ENCODE measurements at regions not wholly inside any gene's neighbourhood (a gene's known extent, or its start where the extent isn't known, plus 50 kb on each side); places are given as distances from the start of the nearest gene placed in this dataset.
"Not testable (repeated sequence)": the region's sequence is repeated elsewhere in the genome, so short reads cannot be mapped to it uniquely, and the experiment has no call there.

GRCh38 chr7:110187877-110188554, 902.9 kb upstream of the LRRN3 start:
- DNase-seq = no peak

GRCh38 chr7:110204527-110204926, 886.4 kb upstream of the LRRN3 start:
- no peak for DNase-seq

GRCh38 chr7:110205899-110206298, 885.0 kb upstream of the LRRN3 start:
- DNase-seq = no peak

- no peak for DNase-seq
Measured at GRCh38 chr7:110209884-110210283, 881.0 kb upstream of the LRRN3 start.

GRCh38 chr7:110210941-110211608, 879.9 kb upstream of the LRRN3 start:
- no peak for DNase-seq

GRCh38 chr7:110224643-110225042, 866.3 kb upstream of the LRRN3 start:
- DNase-seq = no peak

- no peak for DNase-seq
Measured at GRCh38 chr7:110246118-110246517, 844.8 kb upstream of the LRRN3 start.

GRCh38 chr7:110253093-110253492, 837.8 kb upstream of the LRRN3 start:
- no peak for DNase-seq

- DNase-seq = no peak
Measured at GRCh38 chr7:110257673-110258072, 833.3 kb upstream of the LRRN3 start.

- no peak for DNase-seq
Measured at GRCh38 chr7:110262251-110262650, 828.7 kb upstream of the LRRN3 start.

GRCh38 chr7:110264288-110264687, 826.6 kb upstream of the LRRN3 start:
- DNase-seq = no peak

- DNase-seq = no peak
Measured at GRCh38 chr7:110281362-110281761, 809.6 kb upstream of the LRRN3 start.

- DNase-seq = no peak
Measured at GRCh38 chr7:110283056-110283455, 807.9 kb upstream of the LRRN3 start.

- DNase-seq = no peak
Measured at GRCh38 chr7:110291430-110291829, 799.5 kb upstream of the LRRN3 start.

GRCh38 chr7:110296321-110296720, 794.6 kb upstream of the LRRN3 start:
- no peak for DNase-seq

GRCh38 chr7:110307776-110308175, 783.2 kb upstream of the LRRN3 start:
- no peak for DNase-seq

GRCh38 chr7:110308791-110309190, 782.1 kb upstream of the LRRN3 start:
- no peak for DNase-seq

GRCh38 chr7:110309941-110310340, 781.0 kb upstream of the LRRN3 start:
- no peak for DNase-seq

- no peak for DNase-seq
Measured at GRCh38 chr7:110311556-110311955, 779.4 kb upstream of the LRRN3 start.

GRCh38 chr7:110317541-110318265, 773.2 kb upstream of the LRRN3 start:
- no peak for DNase-seq

- not testable (repeated sequence) for DNase-seq
Measured at GRCh38 chr7:110320285-110320684, 770.6 kb upstream of the LRRN3 start.

GRCh38 chr7:110322796-110323195, 768.1 kb upstream of the LRRN3 start:
- no peak for DNase-seq

GRCh38 chr7:110326966-110327365, 764.0 kb upstream of the LRRN3 start:
- no peak for DNase-seq

GRCh38 chr7:110336423-110336822, 754.5 kb upstream of the LRRN3 start:
- no peak for DNase-seq

All from cerebellar nuclear complex (tissue), 1 donor.